Uterus (tissue), 3 donors: ENCODE measurements at regions not wholly inside any gene's neighbourhood (a gene's known extent, or its start where the extent isn't known, plus 50 kb on each side); places are given as distances from the start of the nearest gene placed in this dataset.
"Not testable (repeated sequence)": the region's sequence is repeated elsewhere in the genome, so short reads cannot be mapped to it uniquely, and the experiment has no call there.

Source experiments
- DNase-seq, 2 donors: peaks; one replicate each; pipeline ENCODE4 v3.0.0-alpha.2; 2019 to 2020
- H3K27ac ChIP-seq, 2 donors: fragments of 200-600 bp; sonication (generic); 1 replicate in 1 of 2; 2 replicates in 1 of 2; pipeline ENCODE4 v1.5.1; 2016 to 2018
- H3K27me3 ChIP-seq, 2 donors: fragments of 200-600 bp; sonication (generic); one replicate each; pipeline ENCODE4 v1.5.1; 2018 to 2019; ENCODE audit warnings: control low read depth in 1 of 2
- H3K36me3 ChIP-seq, 2 donors: fragments of 200-600 bp; sonication (generic); one replicate each; pipeline ENCODE4 v1.5.1; 2019; ENCODE audit warnings: control low read depth in 1 of 2
- H3K4me1 ChIP-seq, 2 donors: fragments of 200-600 bp; sonication (generic); one replicate each; pipeline ENCODE4 v1.5.1; 2018 to 2019; ENCODE audit warnings: control low read depth in 1 of 2
- H3K4me3 ChIP-seq, 2 donors: fragments of 200-600 bp; sonication (generic); 1 replicate in 1 of 2; 2 replicates in 1 of 2; pipeline ENCODE4 v1.5.1; 2018 to 2019; ENCODE audit warnings: mild to moderate bottlenecking in 1 of 2
- H3K9me3 ChIP-seq, 2 donors: fragments of 200-600 bp; sonication (generic); one replicate each; pipeline ENCODE4 v1.5.1; 2019; ENCODE audit warnings: control low read depth in 1 of 2
- CTCF ChIP-seq, 4 experiments: fragments of 200-600 bp in 2 of 4; fragments of 450-650 bp in 2 of 4; sonication (generic) in 2 of 4; IDR thresholded peaks; one replicate each; pipeline ENCODE4 v1.5.1; 2016 to 2019; ENCODE audit warnings: antibody characterized with exemption in 4 of 4, mild to moderate bottlenecking in 2 of 4, moderate library complexity in 1 of 4
- POLR2A ChIP-seq, 2 donors: fragments of 450-650 bp; IDR thresholded peaks; one replicate each; pipeline ENCODE4 v1.6.1; 2016; ENCODE audit warnings: antibody characterized with exemption in 2 of 2, mild to moderate bottlenecking in 1 of 2, moderate library complexity in 1 of 2
- intact Hi-C: fragments of 100-400 bp; cut with DNase I; formaldehyde crosslinking; loops from one replicate; pipeline ENCODE4 v1.15.1; 2023; ENCODE audit warnings: low total_unique reads
- donor health status: DM: yes; HTN: yes; CAD: no.

GRCh38 chr3:166580561-166580960 lies 743.3 kb upstream of the BCHE start:
- intact Hi-C loops = no loop called here
- no peaks in the 10 kb centered on the region for H3K4me1 ChIP-seq
- no peak overlapping the region for H3K4me3 ChIP-seq
- H3K27ac ChIP-seq = no peak overlapping the region
- H3K9me3 ChIP-seq = no peaks in the 10 kb centered on the region
- no peaks in the 10 kb centered on the region for H3K36me3 ChIP-seq
- TF ChIP-seq POLR2A (IDR thresholded peaks at IDR 0.05) = no peak
- no peak for TF ChIP-seq CTCF (IDR thresholded peaks at IDR 0.05)
- H3K27me3 ChIP-seq = no peaks in the 10 kb centered on the region
- DNase-seq = no peak

- intact Hi-C loops = no loop called here
- no peak overlapping the region for H3K4me3 ChIP-seq
- no peaks in the 10 kb centered on the region for H3K36me3 ChIP-seq
- no peaks in the 10 kb centered on the region for H3K9me3 ChIP-seq
- H3K27me3 ChIP-seq = no peaks in the 10 kb centered on the region
- no peak overlapping the region for H3K27ac ChIP-seq
- TF ChIP-seq CTCF (IDR thresholded peaks at IDR 0.05) = no peak
- TF ChIP-seq POLR2A (IDR thresholded peaks at IDR 0.05) = no peak
- DNase-seq = no peak
- no peaks in the 10 kb centered on the region for H3K4me1 ChIP-seq
Measured at GRCh38 chr3:166575161-166575560, 737.9 kb upstream of the BCHE start.

GRCh38 chr3:166571686-166572085 lies 734.5 kb upstream of the BCHE start:
- H3K27me3 ChIP-seq, intact Hi-C loops, H3K27ac ChIP-seq, H3K9me3 ChIP-seq, DNase-seq, H3K4me1 ChIP-seq, H3K36me3 ChIP-seq, H3K4me3 ChIP-seq: not testable (repeated sequence)

GRCh38 chr3:166570102-166570501 lies 732.9 kb upstream of the BCHE start:
- intact Hi-C loops = no loop called here
- TF ChIP-seq POLR2A (IDR thresholded peaks at IDR 0.05) (no peak), CTCF (IDR thresholded peaks at IDR 0.05) (no peak)
- H3K36me3 ChIP-seq = no peaks in the 10 kb centered on the region
- no peaks in the 10 kb centered on the region for H3K27me3 ChIP-seq
- no peak overlapping the region for H3K4me3 ChIP-seq
- no peaks in the 10 kb centered on the region for H3K9me3 ChIP-seq
- no peak for DNase-seq
- H3K27ac ChIP-seq = no peak overlapping the region
- no peaks in the 10 kb centered on the region for H3K4me1 ChIP-seq

- intact Hi-C loops = no loop called here
Measured at GRCh38 chr3:166569589-166569988, 732.4 kb upstream of the BCHE start.

More at GRCh38 chr3:166569589-166569988, 732.4 kb upstream of the BCHE start:
- TF ChIP-seq POLR2A (IDR thresholded peaks at IDR 0.05) (no peak), CTCF (IDR thresholded peaks at IDR 0.05) (no peak)
- no peaks in the 10 kb centered on the region for H3K36me3 ChIP-seq
- H3K27ac ChIP-seq = no peak overlapping the region
- no peak overlapping the region for H3K4me3 ChIP-seq
- no peaks in the 10 kb centered on the region for H3K4me1 ChIP-seq
- H3K9me3 ChIP-seq = no peaks in the 10 kb centered on the region
- H3K27me3 ChIP-seq = no peaks in the 10 kb centered on the region
- no peak for DNase-seq
